Endothelial cell of hepatic sinusoid (primary cell): ENCODE measurements at regions not wholly inside any gene's neighbourhood (a gene's known extent, or its start where the extent isn't known, plus 50 kb on each side); places are given as distances from the start of the nearest gene placed in this dataset.
"Not testable (repeated sequence)": the region's sequence is repeated elsewhere in the genome, so short reads cannot be mapped to it uniquely, and the experiment has no call there.

Experiments
- in situ Hi-C: cut with HindIII; loops from 2 replicates; pipeline ENCODE4 v1.10.0; 2017; ENCODE audit warnings: low sequenced_read_pairs

DNA sequence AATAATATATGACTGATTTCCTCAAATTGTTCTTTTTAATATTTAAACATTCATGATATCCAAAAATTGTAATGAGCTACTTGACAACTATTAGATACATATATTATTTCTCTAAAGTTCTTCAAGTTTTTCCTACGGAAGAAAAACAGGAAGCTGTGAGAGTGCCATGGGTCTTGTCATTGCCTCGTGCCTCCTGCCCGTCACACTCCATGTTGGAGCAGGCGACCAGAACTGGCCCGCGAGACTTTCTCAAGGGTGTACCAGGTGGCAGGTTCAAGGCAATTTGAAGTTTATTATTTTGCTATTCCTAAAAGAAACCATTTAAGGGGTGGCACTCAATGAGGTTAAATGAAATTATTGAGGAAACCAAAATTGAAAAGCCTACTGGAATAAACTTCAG, 337.2 kb downstream of the HACE1 start:
- in situ Hi-C loops: no loop called here

DNA sequence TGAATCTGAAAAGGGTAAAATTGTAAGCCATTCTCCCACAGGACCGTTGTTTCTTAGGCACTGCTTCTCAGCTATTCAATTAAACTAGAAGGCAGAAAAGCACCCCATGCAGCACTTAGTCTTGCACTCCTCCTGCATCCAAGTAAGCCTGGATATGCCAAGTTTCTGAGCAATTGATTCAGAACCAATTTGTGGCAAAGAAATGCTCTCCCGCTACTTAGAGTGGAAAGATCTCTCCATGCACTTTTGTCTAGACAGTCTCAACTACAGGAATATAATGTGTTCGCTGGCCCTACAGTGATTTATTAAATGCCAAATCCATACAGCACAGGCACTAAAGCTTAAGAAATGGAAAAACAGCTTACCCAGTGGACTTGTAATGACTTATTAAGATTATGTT, 338.5 kb downstream of the HACE1 start:
- in situ Hi-C loops: no loop called here

DNA sequence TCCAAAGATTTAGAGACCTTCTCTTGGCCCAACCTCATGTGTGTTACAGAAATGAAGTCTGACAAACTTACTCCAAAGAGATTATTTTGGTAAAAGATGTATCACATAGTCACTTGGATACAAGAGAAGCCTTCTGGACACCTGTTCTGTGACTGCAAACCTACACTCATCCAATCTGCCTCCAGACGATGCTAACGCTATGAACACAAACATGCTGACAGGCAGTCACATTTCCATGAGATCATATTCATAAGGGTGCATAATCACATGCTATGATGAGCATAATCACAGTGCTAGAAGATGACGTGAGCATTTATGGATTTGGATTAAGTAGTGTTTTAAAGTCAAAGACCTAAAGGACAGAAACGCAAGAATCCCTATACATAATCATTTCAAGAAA, 340.2 kb downstream of the HACE1 start:
- in situ Hi-C loops: no loop called here

DNA sequence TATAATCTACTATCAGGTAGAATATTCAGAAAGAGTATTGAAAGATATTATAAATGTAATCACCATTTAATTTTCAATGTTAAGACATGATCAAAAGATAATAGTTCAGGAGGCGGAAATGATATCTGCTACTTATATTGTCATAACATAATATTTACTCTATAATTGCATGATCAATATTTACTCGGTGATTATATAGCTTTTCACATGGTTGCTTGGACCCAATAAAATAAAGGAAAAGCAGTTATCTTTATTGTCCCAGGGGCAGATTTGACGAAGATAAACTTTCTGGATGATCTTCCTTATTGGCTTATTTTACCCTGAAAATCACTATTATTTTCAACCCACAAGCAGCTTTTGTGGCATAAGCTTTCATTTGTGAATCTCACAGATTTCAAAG, 350.4 kb downstream of the HACE1 start:
- in situ Hi-C loops: no loop called here

DNA sequence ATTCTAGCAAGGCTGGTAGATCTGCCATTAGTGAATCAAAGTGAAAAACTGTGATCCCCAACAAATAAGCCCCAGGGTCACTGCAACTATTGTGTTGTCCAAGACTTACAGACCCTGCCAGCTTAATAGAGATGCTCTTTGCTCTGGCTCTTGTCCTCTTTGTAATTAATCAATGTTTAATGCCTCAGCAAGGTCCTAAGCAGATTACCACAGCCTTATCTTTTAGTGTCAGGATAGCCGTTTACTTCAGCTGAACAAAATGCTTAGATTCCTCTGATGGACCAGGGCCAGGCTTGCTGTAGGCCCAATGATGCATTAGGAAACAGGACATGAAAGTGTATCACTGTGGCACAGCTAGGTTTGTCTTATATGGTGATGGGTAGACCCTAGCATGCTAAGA, 353.3 kb downstream of the HACE1 start:
- in situ Hi-C loops: no loop called here

DNA sequence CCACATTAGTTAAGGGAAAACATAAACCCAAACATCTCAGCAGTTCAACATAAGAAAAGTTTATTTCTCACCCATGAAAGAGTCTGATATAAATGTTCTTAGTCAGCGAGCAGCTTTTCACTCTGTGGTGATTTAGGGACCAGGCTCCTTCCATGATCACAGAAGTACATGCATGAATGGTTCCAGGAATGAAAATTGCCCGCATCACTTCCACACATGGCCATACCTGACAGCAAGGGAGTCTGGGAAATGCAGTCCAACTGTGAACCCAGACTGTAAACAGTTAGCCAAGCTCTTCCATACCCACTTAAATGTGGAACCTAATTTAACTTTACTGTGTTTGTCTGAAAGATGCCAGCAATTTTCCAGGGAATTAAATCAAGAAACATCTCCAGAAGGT, 353.9 kb downstream of the HACE1 start:
- in situ Hi-C loops: no loop called here

DNA sequence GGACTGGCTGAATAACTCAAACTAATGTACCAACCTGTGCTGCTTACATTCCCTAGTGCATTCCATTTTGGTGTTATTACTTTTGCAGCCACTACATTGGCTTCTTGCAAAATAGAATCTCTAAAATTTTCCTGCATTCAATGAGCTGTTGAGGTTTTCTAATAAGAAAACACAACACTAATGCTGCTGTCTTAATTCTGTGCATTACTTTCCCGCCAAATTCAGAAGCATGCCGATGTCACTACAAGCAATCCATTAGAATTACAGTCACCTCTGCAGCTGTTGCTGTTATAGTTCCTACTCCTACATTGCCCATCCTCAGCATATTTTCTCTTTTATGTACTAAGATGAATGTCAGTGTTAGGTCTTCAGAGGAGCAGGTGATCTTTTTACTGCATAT, 359.5 kb downstream of the HACE1 start:
- in situ Hi-C loops: no loop called here

DNA sequence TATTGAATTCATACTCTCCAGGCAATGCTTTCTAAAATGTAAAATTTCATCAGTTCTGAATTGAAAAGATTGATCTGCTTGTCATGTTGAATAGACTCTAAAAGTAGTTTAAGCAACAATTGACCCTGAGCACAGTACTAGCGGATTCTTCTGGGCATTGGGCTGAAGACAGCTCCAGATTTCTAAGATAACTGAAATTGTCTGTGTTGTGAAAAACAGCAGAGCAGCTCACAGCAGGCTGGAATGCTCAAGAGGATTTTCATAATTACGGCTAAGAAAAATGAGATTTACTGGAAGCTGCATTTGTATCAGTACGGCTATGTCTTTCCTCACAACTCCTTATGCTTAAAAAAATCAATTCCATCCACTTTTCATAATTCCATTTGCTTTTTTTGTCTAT, 373.7 kb downstream of the HACE1 start:
- in situ Hi-C loops: no loop called here

DNA sequence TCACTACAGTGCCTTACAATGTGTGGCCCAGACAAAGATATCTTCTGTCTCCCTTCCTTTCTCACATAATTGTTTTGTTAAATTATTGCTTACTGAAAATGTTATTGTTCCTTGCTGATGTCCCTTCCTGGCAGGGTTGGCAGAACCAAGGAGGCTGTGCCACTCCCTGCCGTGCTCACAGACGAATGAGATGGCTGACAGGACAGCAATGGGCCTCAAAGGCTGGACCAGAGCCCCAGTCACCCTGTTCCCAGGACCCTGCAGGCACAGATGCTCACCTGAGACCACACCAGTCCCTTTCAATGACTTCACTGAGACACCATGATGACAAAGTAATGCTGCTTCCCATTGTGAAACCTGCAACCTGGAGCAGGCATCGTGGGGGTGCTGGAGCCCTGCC, 375.1 kb downstream of the HACE1 start:
- in situ Hi-C loops: no loop called here

DNA sequence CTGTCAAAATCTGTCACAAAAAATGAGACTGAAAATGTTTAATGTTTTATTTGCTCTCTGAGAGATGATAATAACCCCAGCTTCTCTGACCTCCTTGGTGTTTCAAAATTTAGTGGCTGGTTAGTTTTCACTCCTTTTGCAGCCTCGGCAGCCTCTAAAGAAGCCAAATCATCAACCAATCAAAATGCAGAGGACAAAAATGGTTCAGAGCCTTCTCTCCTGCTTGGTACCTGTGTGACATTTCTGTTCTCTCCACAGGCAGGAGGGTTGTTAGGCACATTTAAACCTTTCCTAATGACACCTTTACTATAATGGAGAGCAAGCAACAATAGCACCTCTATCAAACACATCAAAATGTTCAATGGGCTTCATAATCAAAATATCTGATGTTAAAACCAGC, 375.5 kb downstream of the HACE1 start:
- in situ Hi-C loops: no loop called here

DNA sequence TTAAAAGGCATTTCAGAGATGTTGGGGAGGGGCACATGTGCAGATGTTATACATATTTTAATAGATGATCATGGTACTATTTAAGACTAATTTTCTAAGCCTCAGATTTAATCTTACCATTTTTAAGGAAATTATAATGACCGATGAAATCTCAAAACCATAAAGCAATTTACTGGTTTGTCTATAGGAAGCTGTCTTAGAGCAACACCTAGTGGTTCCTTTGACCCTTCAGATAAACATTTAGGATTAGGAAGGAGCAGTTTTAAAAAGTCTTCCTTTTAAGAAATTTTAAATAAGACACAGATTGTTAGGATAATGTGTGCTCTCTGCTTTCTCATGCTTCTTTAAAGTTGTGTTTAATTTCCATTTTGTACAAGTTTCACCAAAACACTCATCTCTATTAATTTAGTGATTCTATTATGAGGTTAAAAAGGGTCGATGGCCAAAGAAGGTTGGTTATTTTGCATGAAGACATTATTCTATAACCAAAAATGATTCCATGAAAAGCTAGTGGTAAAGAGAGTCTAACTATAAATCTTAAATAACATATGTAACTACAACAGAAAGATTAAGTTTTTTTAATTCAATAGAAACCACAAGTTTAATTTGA, 376.4 kb downstream of the HACE1 start:
- in situ Hi-C loops: no loop called here

DNA sequence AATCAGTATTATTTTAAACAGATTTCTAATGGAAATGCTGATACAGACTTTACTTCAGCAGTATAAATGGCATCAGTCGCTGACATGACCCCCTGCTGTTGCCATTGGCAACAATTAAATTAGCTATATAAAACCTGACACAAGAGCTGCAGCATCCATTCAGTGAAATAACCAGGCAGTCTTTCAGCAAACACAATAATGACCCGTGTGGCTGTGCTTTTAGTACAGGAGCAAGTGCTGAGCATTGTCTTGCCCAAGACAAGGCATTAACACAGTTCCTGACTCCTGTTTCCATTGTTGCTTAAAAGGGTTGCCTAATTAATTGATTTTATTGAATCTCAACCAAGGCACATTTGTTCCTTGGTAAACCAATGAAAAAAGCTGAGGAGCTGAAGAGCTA, 382.1 kb downstream of the HACE1 start:
- in situ Hi-C loops: no loop called here

DNA sequence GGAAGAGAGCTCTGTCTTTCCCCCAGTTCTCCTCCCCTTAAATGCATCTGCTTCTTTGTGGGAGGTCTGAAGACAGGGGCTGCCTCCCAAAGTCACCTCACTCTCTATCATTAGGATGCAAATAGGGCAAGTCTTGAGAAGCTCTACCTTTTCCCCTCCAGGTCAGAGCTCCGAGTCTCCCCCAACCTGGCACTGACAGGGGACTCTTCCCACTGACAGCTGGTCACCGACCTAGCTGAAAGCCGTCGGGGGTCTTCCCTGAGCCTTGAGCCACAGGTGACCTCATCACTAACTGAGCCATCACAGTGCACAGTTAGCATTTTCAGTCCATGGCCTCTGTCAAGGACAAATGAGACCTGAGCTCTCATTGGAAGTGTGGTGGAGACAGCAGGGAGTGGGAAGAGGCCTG, 386.7 kb downstream of the HACE1 start:
- in situ Hi-C loops: no loop called here

DNA sequence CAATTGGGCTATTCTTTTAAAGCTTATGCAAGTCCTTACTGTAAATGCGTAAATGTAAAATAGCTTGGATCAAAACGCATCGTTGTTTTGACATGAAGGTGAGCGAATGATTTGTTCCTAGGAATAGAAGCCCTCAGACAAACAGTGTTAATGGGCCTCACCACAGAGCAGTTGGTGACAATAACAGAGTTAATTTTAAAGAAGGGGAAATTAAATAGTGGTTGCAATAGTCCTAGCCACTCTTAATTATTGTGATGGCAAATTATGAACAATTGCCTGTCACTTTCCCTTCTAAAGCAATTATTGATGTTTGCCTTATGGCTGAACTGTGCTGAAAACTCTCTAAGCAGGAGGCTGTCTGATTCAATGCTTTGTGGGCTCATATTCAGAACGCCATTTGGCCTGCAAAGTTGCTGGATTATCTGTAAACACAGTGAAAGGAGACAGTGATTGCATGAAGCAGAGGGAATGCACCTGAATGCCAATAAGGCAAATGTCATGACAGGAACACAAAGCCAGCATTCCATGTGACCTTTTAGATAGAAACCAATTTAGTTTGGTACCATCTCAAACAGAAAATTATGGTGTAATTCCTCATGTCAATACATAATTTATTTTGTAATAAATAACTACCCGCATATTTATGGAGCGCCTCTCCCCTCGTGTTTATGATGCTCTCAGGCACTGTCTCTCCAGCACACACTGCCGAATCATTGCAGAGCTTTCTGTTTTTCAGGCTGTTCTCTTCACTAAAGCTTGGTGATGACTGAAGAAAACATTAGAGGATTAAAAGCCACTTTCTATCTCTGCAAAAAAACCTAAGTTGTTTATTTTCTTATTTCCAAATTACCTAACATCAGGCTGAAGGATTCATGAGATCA, 387.5 kb downstream of the HACE1 start:
- in situ Hi-C loops: no loop called here

DNA sequence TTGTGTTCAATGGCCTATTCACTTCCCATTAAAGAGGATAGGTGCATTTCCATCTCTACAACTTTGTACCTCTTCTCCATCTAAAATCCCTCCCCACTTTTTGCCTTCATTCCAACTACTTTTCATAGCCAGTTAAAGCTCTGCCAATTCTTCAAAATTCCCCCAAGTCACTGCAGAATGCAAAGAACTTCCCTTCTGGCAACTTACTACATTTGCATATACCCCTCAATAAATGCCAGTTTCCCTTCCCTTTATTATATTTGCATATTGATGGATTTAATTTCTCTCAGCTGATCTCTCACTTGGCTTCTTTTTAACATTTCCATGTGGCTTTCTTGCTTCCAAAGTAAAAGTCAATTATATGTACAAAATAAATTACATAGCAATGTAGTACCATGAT, 393.4 kb downstream of the HACE1 start:
- in situ Hi-C loops: no loop called here

DNA sequence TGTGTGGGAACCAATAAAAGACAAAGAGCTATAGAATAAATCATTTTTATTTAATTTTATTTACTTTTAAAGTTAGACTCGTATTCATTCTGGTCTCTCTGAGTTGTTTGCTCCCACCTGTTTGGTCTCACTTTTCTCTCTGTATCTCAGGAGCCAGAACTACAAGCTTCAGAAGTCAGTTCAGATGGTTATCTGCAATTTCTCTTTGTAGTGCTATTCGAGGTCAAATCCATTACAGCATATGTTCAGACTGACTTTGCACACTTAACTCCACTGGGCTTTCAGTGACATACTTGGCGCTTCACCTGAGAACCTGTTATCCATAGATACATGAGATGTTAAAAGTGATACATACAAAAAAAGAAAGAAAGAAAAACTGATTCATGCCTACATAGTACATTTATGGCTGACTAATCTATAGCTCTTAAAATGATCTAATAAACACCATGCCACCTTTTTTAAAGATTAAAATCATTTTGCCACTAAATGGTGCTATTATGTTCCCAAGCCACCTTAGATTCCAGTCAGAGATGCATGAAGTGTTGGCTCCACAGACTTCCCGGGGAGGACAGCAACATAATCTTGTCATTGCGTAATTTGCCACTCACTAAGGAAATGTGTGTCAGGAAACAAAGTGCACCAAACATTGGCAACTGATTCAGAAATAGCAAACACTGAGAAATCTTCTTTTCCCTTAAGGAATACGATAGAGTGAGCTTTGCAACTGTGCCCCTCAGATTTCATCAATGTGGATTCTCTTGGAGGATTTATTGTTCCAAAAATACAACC, 396.7 kb downstream of the HACE1 start:
- in situ Hi-C loops: no loop called here

DNA sequence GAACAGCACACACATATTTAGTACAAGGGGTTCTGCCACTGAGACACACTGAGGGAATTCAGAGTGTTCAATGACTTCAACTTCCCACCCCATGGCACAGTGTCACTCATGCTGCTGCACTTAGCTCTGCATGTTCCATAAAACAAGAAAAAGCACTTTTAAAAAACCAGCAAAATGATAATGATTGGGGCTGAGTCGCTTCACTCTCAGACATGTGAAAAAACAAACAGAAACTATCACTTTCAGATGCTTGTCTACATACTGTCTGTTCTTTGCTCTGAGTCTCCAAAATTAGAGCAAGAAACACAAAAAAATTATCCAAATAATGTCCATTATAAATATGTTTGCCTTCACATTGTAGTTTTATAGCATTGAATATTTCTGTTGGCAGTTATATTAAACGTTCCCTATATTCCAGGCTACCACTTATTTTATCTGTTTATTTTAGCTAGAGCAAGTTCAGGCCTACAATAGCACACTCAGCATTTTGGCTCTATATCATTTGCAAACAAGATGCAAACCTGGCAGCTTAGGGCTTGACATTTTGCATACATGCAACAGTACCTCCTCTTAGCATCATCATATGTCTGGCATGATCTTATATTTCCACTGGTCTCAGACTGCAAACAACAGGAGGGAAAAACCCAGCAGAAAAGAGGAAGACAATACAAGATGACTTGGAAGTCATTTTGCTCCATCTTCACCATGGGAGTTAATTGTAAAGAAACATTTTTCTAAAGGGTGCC, 398.8 kb downstream of the HACE1 start:
- in situ Hi-C loops: no loop called here

DNA sequence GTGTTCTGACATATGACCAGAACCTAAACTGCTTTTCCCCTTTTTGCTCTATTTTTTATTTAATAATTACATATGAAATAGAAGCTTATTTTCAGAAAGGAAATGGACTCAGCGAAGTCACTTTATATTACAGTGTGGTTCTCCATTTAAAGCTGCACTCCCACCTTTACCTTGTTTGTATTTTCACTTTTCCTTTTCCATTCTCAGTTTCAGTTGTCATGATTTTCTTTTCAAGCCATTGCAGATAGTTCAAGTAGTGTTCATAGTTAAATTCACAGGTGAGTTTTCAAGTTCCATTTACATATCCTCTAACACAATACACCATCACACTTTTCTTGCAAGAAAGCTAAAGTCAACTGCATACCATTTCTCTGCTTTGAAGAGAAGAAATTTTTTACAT, 400.2 kb downstream of the HACE1 start:
- in situ Hi-C loops: no loop called here

DNA sequence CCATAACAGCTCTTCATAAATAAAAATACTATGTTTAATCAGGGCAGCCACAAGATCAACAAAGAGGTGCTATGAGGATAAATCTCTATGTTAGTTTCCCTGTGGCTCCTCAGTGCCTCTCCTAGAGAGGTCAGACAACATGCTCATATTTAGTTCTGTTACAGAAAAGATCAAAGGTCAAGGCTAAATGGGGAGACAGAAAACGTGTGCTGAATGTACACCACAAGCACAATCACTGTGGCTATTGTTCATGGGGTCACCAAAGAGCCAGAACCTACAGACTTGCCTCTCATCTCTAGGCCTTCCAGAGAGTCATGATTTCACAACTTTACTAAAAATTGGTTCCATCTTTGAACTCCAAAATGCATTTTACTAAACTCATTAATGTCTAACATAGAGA, 409.8 kb downstream of the HACE1 start:
- in situ Hi-C loops: no loop called here

DNA sequence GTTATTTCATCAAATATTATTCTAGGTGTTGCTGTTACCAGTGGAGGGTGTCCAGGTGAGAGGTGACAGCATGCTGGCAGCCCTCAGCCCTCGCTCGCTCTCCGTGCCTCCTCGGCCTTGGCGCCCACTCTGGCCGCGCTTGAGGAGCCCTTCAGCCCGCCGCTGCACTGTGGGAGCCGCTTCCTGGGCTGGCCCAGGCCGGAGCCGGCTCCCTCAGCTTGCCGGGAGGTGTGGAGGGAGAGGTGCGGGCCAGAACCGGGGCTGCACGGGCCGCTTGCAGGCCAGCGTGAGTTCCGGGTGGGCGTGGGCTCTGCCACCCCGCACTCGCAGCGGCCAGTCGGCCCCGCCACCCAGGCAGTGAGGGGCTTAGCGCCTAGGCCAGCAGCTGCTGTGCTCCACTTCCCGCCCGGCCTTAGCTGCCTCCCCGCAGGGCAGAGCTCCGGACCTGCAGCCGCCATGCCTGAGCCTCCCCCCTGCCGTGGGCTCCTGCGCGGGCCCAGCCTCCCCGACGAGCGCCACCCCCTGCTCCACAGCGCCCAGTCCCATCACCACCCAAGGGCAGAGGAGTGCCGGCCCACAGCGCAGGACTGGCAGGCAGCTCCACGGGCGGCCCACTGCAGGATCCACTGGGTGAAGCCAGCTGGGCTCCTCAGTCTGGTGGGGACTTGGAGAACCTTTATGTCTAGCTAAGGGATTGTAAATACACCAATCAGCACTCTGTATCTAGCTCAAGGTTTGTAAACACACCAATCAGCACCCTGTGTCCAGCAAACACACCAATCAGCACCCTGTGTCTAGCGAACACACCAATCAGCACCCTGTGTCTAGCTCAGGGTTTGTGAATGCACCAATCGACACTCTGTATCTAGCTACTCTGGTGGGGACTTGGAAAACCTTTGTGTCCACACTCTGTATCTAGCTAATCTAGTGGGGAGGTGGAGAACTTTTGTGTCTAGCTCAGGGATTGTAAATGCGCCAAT, 413.3 kb downstream of the HACE1 start:
- in situ Hi-C loops: not testable (repeated sequence)
